Fibroblast of villous mesenchyme (primary cell): ENCODE measurements at regions not wholly inside any gene's neighbourhood (a gene's known extent, or its start where the extent isn't known, plus 50 kb on each side); places are given as distances from the start of the nearest gene placed in this dataset.
A peak's percentile ranks its signal among the peaks of the same experiment; 100 is the strongest.
"Not testable (repeated sequence)": the region's sequence is repeated elsewhere in the genome, so short reads cannot be mapped to it uniquely, and the experiment has no call there.

Experiments
- DNase-seq: peaks from one replicate; pipeline ENCODE4 v3.0.0-alpha.2; 2010; ENCODE audit warnings: low read depth
- H3K4me3 ChIP-seq: 2 replicates; pipeline ENCODE4 v1.5.1; 2011; ENCODE audit warnings: low read depth, mild to moderate bottlenecking, low read length
- TF ChIP-seq, protein P1 (sequence below): IDR thresholded peaks from 2 replicates; pipeline ENCODE4 v1.5.1; 2012; ENCODE audit warnings: low read depth, mild to moderate bottlenecking, low read length; ENCODE audit not compliant: insufficient read depth

DNA sequence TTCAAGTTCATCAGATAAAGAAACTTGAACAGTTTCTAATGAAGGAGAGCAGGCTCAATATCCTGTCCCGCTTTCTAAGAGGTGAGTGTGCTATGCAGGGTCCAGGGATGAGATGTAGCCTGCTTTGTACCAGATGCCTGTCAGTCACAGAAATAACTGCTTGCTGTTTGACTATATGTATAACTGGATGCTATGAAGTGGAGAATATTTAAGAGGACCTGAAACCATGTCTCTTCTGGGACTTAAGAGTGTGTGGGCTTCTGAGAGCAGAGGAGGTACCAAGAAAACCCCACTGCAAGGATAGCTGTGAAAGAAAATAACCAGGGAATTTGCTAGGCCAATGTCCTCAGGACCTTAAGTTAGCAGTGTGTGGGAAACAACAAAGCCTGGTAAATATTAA is 246.3 kb upstream of the RFC3 start:
- TF ChIP-seq, protein P1, sequence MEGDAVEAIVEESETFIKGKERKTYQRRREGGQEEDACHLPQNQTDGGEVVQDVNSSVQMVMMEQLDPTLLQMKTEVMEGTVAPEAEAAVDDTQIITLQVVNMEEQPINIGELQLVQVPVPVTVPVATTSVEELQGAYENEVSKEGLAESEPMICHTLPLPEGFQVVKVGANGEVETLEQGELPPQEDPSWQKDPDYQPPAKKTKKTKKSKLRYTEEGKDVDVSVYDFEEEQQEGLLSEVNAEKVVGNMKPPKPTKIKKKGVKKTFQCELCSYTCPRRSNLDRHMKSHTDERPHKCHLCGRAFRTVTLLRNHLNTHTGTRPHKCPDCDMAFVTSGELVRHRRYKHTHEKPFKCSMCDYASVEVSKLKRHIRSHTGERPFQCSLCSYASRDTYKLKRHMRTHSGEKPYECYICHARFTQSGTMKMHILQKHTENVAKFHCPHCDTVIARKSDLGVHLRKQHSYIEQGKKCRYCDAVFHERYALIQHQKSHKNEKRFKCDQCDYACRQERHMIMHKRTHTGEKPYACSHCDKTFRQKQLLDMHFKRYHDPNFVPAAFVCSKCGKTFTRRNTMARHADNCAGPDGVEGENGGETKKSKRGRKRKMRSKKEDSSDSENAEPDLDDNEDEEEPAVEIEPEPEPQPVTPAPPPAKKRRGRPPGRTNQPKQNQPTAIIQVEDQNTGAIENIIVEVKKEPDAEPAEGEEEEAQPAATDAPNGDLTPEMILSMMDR = no peak
- DNase-seq = no peak
- no peak overlapping the region for H3K4me3 ChIP-seq

DNA sequence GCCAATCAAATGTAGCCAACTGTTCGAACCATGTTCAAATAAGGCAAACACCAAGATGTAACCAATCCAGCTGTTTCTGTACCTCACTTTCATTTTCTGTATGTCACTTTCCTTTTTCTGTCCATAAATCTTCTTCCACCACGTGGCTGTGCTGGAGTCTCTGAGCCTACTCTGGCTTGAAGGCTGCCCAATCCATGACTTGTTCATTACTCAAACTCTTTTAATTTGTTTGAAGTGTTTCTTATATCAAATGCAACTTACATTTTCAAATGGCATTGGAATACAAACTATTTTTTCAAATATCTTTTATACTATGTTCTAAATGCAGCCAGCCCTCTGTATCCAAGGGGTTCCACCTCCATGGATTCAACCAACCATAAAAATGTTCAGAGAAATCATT is 245.6 kb upstream of the RFC3 start:
- DNase-seq, H3K4me3 ChIP-seq: not testable (repeated sequence)

DNA sequence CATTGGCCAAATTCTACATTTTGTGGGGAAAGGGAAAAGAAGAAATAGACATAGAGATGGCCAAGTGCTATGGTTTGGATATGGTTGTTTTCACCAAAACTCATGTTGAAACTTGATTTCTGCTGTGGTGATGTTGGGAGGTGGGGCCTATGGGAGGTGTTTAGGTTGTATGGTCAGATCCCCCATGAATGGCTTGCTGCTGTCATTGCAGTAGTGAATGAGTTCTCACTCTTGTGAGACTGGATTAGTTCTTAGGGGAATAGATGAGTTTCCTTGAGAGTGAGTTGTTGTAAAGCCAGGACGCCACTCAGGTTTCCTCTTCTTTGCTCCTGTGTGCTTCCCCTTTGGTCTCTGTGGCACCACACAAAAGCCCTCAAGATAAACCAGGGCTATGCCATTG is 242.6 kb upstream of the RFC3 start:
- TF ChIP-seq, protein P1 = no peak
- H3K4me3 ChIP-seq = no peak overlapping the region
- DNase-seq = no peak

DNA sequence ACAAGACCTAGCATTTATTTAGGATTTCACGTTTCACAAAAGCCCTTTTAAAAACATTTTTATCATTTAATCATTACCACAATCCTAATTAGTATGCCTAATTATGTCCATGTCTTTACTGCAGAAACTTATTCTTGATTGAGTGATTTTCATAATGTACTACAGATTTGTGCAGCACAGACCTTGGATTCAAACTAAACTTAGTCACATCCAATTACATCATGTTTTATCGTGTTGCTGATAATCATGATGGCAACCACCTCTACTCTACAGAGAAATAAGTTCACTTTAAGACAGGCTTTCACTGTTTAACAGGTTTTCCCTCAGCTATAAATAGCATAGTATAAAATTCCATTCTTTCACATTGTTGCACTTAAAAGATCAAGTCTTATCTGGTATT is 240.9 kb upstream of the RFC3 start:
- TF ChIP-seq, protein P1 = no peak
- peak; percentile 12 for DNase-seq
- H3K4me3 ChIP-seq = no peak overlapping the region

DNA sequence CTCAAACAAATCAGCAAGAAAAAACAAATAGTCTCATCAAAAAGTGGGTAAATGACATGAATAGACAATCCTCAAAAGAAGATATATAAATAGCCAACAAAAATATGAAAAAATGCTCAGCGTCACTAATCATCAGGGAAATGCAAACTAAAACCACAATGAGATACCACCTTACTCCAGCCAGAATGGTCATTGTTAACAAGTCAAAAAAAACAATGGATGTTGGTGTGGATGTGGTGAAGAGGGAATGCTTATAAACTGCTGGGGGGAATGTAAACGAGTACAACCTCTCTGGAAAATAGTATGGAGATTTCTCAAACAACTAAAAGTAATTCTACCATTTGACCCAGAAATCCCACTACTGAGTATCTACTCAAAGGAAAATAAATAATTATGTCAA is 239.2 kb upstream of the RFC3 start:
- TF ChIP-seq, protein P1 = no peak
- DNase-seq = no peak
- no peak overlapping the region for H3K4me3 ChIP-seq

DNA sequence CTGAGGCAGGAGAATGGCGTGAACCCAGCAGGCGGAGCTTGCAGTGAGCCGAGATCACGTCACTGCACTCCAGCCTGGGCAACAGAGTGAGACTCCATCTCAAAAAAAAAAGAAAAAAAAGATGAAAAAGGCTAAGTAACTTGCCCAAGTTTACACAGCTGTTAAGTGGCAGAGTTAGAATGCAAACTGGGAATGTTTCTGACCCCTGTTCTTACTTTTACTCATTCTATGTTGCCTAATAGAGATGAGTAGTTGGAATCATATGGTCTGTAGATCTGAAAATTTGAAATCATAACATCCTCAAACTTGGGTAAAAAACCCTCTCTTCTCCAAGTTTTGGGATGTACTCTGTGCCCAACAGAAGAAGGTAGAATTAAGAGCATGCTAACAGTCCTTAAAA is 235.8 kb upstream of the RFC3 start:
- TF ChIP-seq, protein P1 = no peak
- no peak for DNase-seq
- H3K4me3 ChIP-seq = no peak overlapping the region

DNA sequence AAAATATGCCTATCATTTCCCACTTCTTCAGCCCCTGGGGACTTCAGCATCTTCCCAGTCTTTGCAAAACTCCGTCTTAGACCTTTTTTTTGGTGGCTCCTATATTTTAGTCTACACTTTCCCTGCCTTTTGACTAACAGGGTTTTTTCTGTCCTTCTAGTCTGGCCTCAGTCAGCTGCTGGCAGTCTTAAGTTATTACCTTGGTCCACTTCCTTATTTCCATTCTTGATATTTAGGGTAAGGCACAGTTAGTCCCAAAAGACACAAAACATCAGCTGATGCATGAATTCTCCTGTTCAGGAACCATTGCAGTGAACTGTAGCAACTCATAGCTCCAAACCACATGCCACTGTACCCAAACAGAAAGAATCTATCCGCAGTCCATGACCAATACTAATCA is 234.6 kb upstream of the RFC3 start:
- H3K4me3 ChIP-seq = no peak overlapping the region
- no peak for DNase-seq
- TF ChIP-seq, protein P1 = no peak
